Type B pancreatic cell (in vitro differentiated cells): ENCODE measurements at regions not wholly inside any gene's neighbourhood (a gene's known extent, or its start where the extent isn't known, plus 50 kb on each side); places are given as distances from the start of the nearest gene placed in this dataset.

Experiments
- DNase-seq: peaks from one replicate; pipeline ENCODE4 v3.0.0; 2021; ENCODE audit warnings: mixed read lengths; ENCODE audit not compliant: unreplicated experiment; ENCODE audit errors: extremely low spot score
- H3K27ac Mint-ChIP-seq: 2 replicates; pipeline ENCODE4 v1.8.0; 2021; ENCODE audit warnings: mild to moderate bottlenecking, mixed read lengths
- H3K27me3 Mint-ChIP-seq: 2 replicates; pipeline ENCODE4 v1.8.0; 2021; ENCODE audit warnings: mixed read lengths
- H3K36me3 Mint-ChIP-seq: 2 replicates; pipeline ENCODE4 v1.8.0; 2021; ENCODE audit warnings: mixed read lengths
- H3K4me1 Mint-ChIP-seq: one replicate; pipeline ENCODE4 v1.8.0; 2021; ENCODE audit warnings: mixed read lengths; ENCODE audit not compliant: unreplicated experiment
- H3K4me3 Mint-ChIP-seq: 2 replicates; pipeline ENCODE4 v1.8.0; 2021; ENCODE audit warnings: mild to moderate bottlenecking, mixed read lengths
- H3K9me3 Mint-ChIP-seq: 2 replicates; pipeline ENCODE4 v1.8.0; 2021; ENCODE audit warnings: mixed read lengths
- TF ChIP-seq, protein P1 (sequence below): fragments of 200-600 bp; sonication (generic); conservative IDR thresholded peaks from 2 replicates; pipeline ENCODE4 v1.5.0; 2021; ENCODE audit warnings: antibody characterized with exemption, mild to moderate bottlenecking

DNA sequence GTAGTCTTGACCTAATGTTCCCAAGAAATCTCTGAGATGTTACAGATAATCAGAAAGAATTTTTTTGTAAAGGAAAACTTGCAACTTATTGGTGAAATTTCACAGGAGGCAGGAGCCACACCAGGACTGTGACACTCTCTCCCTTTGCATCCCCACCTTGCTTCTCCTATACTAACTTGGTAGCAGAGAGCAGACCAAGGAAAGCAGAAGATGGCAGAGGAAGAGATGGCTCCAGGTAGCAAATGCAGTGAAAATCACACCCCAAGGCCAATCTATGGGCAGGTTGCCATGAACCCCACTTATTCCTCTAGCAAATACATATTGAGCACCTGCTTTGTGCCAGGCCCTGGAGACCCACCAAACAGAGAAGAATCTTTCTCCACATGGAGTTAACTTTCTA, 303.4 kb upstream of the C1orf174 start:
- peak; percentile 29 for DNase-seq
- no peak overlapping the region for H3K4me3 Mint-ChIP-seq
- H3K27ac Mint-ChIP-seq = no peak overlapping the region
- H3K27me3 Mint-ChIP-seq = peaks cover 22% of the 10 kb centered on the region
- H3K9me3 Mint-ChIP-seq = peaks cover 4% of the 10 kb centered on the region
- TF ChIP-seq, protein P1, sequence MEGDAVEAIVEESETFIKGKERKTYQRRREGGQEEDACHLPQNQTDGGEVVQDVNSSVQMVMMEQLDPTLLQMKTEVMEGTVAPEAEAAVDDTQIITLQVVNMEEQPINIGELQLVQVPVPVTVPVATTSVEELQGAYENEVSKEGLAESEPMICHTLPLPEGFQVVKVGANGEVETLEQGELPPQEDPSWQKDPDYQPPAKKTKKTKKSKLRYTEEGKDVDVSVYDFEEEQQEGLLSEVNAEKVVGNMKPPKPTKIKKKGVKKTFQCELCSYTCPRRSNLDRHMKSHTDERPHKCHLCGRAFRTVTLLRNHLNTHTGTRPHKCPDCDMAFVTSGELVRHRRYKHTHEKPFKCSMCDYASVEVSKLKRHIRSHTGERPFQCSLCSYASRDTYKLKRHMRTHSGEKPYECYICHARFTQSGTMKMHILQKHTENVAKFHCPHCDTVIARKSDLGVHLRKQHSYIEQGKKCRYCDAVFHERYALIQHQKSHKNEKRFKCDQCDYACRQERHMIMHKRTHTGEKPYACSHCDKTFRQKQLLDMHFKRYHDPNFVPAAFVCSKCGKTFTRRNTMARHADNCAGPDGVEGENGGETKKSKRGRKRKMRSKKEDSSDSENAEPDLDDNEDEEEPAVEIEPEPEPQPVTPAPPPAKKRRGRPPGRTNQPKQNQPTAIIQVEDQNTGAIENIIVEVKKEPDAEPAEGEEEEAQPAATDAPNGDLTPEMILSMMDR = no peak
- no peaks in the 10 kb centered on the region for H3K36me3 Mint-ChIP-seq
- no peaks in the 10 kb centered on the region for H3K4me1 Mint-ChIP-seq

DNA sequence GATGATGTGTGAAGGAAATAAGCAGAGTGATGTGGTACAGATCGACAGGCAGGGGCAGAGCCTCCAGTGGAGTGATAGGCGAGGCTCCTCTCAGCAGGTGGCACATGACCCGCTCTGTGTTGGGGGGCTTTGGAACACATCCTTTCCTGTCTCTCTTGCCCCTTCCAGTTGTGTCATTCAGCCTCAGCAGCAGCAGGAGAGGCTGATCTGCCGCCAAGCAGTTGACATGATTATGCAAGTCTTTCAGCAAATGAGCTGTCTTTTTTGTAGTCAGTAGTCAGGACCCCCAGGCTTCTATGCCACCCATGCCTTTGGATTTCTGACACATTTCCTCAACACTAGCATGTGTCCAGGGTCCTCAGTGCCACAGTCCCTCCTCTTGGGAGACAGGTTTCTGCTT, 307.1 kb upstream of the C1orf174 start:
- Mint-ChIP-seq H3K4me3 (no peak overlapping the region), H3K4me1 (no peaks in the 10 kb centered on the region), H3K27me3 (no peaks in the 10 kb centered on the region), H3K36me3 (no peaks in the 10 kb centered on the region), H3K9me3 (peaks cover 4% of the 10 kb centered on the region), H3K27ac (no peak overlapping the region)
- TF ChIP-seq, protein P1 = no peak
- no peak for DNase-seq

DNA sequence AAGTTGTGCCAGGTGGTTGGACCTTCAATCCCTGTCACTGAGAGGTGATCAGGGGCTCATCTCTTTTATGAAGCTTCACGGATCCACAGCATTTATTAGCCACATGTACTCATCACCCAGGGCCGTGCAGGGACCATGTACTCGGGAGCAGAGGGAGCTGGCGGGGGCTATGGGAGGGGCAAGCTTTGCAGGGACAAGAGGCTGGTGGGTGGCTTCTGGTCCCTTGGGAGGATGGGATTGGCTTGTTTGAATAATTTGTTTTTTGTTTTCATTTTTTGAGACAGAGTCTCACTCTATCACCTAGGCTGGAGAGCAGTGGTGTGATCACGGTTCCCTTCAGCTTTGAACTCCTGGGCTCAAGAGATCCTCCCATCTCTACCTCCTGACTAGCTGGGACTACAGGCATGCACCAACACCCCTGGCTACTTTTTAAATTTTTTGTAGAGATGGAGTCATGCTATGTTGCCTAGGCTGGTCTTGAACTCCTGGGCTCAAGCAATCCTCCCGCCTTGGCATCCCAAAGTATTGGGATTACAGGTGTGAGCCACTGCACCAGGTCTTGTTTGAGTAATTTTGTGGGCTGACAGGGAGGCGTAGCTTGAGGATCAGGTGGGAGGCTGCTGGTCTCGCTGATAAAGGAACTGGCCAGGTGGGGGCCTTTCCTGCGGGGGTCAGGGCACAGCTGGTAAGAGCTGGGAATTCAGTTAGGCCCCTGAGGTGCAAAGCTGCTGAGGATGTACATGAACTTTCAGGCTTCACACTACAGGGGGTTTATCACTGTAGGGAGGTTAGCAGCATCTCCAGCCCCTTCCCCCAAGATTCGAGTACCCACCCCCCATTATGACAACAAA, 308.0 kb upstream of the C1orf174 start:
- Mint-ChIP-seq H3K27ac (no peak overlapping the region), H3K27me3 (peaks cover 1% of the 10 kb centered on the region), H3K36me3 (no peaks in the 10 kb centered on the region), H3K9me3 (peaks cover 4% of the 10 kb centered on the region), H3K4me1 (peaks cover 1% of the 10 kb centered on the region), H3K4me3 (no peak overlapping the region)
- DNase-seq = no peak
- TF ChIP-seq, protein P1 = no peak

DNA sequence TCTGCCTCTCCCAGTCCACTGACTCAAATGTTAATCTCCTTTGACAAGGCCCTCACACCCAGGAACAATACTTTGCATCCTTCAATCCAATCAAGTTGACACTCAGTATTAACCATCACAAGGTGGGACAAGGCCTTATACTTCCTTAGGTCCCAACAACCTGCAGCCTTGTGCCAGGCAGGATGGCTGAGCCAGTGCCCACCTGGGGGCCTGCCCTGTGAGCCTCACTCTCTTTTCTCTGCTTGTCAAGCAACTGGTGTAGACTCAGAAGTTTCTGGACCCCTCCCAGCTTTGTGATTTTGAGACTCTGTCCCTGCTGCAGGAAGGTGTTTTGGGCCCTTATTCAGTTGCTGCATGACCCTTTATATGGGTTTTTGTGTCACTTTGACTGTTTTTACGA, 310.0 kb upstream of the C1orf174 start:
- TF ChIP-seq, protein P1 = no peak
- Mint-ChIP-seq H3K4me1 (peaks cover 7% of the 10 kb centered on the region), H3K27me3 (peaks cover 15% of the 10 kb centered on the region), H3K4me3 (no peak overlapping the region), H3K9me3 (no peaks in the 10 kb centered on the region), H3K27ac (no peak overlapping the region), H3K36me3 (no peaks in the 10 kb centered on the region)
- DNase-seq = no peak

DNA sequence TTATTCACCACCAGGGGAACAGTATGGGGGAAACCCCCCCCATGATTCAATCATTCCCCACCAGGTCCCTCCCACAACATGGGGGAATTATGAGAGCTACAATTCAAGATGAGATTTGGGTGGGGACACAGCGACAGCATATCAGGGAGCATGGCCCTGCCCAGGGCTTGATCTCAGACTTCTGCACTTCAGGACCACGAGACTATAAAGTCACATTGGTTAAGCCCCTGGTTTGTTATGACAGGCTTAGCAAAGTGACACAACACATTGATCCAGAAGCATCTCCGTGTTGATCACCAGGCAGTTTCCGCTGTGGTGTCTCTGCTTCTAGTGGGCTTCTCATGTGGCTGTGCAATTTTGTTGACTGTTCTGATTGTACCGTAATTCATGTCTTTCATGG, 312.7 kb upstream of the C1orf174 start:
- no peak overlapping the region for H3K27ac Mint-ChIP-seq
- no peak for DNase-seq
- no peak overlapping the region for H3K4me3 Mint-ChIP-seq
- H3K27me3 Mint-ChIP-seq = peaks cover 24% of the 10 kb centered on the region
- peaks cover 7% of the 10 kb centered on the region for H3K4me1 Mint-ChIP-seq
- no peaks in the 10 kb centered on the region for H3K36me3 Mint-ChIP-seq
- H3K9me3 Mint-ChIP-seq = peaks cover 6% of the 10 kb centered on the region
- TF ChIP-seq, protein P1 = no peak
